ENCODE measurements at regions not wholly inside any gene's neighbourhood (a gene's known extent, or its start where the extent isn't known, plus 50 kb on each side); places are given as distances from the start of the nearest gene placed in this dataset.

- Histone ChIP-seq H3K9ac (ENCODE audit: low read depth, low read length, poor library complexity) (no peak overlapping the region), H3K27ac (replicated peaks; ENCODE audit: low read length) (no peak overlapping the region), H4K8ac (ENCODE audit: low read depth, low read length) (no peak overlapping the region), H4K91ac (ENCODE audit: low read depth, low read length, poor library complexity) (no peak overlapping the region), H2AK5ac (ENCODE audit: low read depth, low read length) (no peak overlapping the region), H3K4me2 (ENCODE audit: insufficient read depth, low read length, poor library complexity, severe bottlenecking) (no peak overlapping the region), H3K4me1 (ENCODE audit: control insufficient read depth in 2 of 2, insufficient read depth in 1 of 2, low read depth in 1 of 2, low read length in 2 of 2) (peaks cover 0 to 6% of the 10 kb centered on the region in 2 donors), H3K27me3 (ENCODE audit: control insufficient read depth in 3 of 3, insufficient read depth in 3 of 3, low read depth in 1 of 3, low read length in 3 of 3) (peaks cover 0 to 3% (median 0%) of the 10 kb centered on the region in 3 experiments), H3K36me3 (replicated peaks in 1 of 2; ENCODE audit: control insufficient read depth in 2 of 2, insufficient read depth in 2 of 2, low read length in 2 of 2) (no peaks in the 10 kb centered on the region), H3K18ac (ENCODE audit: low read length) (no peak overlapping the region), H3K4me3 (ENCODE audit: low read length in 2 of 2) (no peak overlapping the region), H2BK15ac (ENCODE audit: low read length) (no peak overlapping the region), H2BK120ac (ENCODE audit: low read depth, low read length) (no peak overlapping the region), H3K14ac (ENCODE audit: low read length) (no peak overlapping the region), H3K79me1 (ENCODE audit: low read depth, low read length) (no peaks in the 10 kb centered on the region), H3K23ac (ENCODE audit: low read depth, low read length, poor library complexity) (no peak overlapping the region), H3K9me3 (replicated peaks in 1 of 2; ENCODE audit: control insufficient read depth in 2 of 2, insufficient read depth in 1 of 2, low read depth in 1 of 2, low read length in 2 of 2) (no peaks in the 10 kb centered on the region), H3K4ac (ENCODE audit: low read length) (no peak overlapping the region), H2BK5ac (ENCODE audit: low read length) (no peak overlapping the region), H2AFZ (ENCODE audit: low read length) (no peak overlapping the region), H2BK12ac (ENCODE audit: low read length) (no peak overlapping the region)
- no peak for DNase-seq (ENCODE audit: low spot score)
Observed at GRCh38 chr9:86459191-86459590, 105.0 kb upstream of the TUT7 start.

GRCh38 chr9:86458191-86458855 is 104.1 kb upstream of the TUT7 start:
- Histone ChIP-seq H3K4me1 (ENCODE audit: control insufficient read depth in 2 of 2, insufficient read depth in 1 of 2, low read depth in 1 of 2, low read length in 2 of 2) (peaks cover 0 to 6% of the 10 kb centered on the region in 2 donors), H3K27ac (replicated peaks; ENCODE audit: low read length) (no peak overlapping the region), H3K14ac (ENCODE audit: low read length) (no peak overlapping the region), H3K23ac (ENCODE audit: low read depth, low read length, poor library complexity) (no peak overlapping the region), H3K4me3 (ENCODE audit: low read length in 2 of 2) (no peak overlapping the region), H4K91ac (ENCODE audit: low read depth, low read length, poor library complexity) (no peak overlapping the region), H3K4ac (ENCODE audit: low read length) (no peak overlapping the region), H3K36me3 (replicated peaks in 1 of 2; ENCODE audit: control insufficient read depth in 2 of 2, insufficient read depth in 2 of 2, low read length in 2 of 2) (no peaks in the 10 kb centered on the region), H4K8ac (ENCODE audit: low read depth, low read length) (no peak overlapping the region), H2BK120ac (ENCODE audit: low read depth, low read length) (no peak overlapping the region), H3K27me3 (ENCODE audit: control insufficient read depth in 3 of 3, insufficient read depth in 3 of 3, low read depth in 1 of 3, low read length in 3 of 3) (peaks cover 0 to 3% (median 0%) of the 10 kb centered on the region in 3 experiments), H3K9ac (ENCODE audit: low read depth, low read length, poor library complexity) (no peak overlapping the region), H3K9me3 (replicated peaks in 1 of 2; ENCODE audit: control insufficient read depth in 2 of 2, insufficient read depth in 1 of 2, low read depth in 1 of 2, low read length in 2 of 2) (no peaks in the 10 kb centered on the region), H2BK5ac (ENCODE audit: low read length) (no peak overlapping the region), H2BK12ac (ENCODE audit: low read length) (no peak overlapping the region), H2BK15ac (ENCODE audit: low read length) (no peak overlapping the region), H3K18ac (ENCODE audit: low read length) (no peak overlapping the region), H3K4me2 (ENCODE audit: insufficient read depth, low read length, poor library complexity, severe bottlenecking) (no peak overlapping the region), H2AFZ (ENCODE audit: low read length) (no peak overlapping the region), H3K79me1 (ENCODE audit: low read depth, low read length) (no peaks in the 10 kb centered on the region), H2AK5ac (ENCODE audit: low read depth, low read length) (no peak overlapping the region)
- no CpG with 5 or more reads among the region's 7 CpGs for WGBS, 2 donors (ENCODE audit: extremely low coverage in 2 of 2, insufficient read length in 2 of 2, insufficient replicate concordance in 1 of 2)
- no peak for DNase-seq (ENCODE audit: low spot score)

GRCh38 chr9:86456416-86456815 is 102.2 kb upstream of the TUT7 start:
- Histone ChIP-seq H2AFZ (ENCODE audit: low read length) (no peak overlapping the region), H3K4me1 (ENCODE audit: control insufficient read depth in 2 of 2, insufficient read depth in 1 of 2, low read depth in 1 of 2, low read length in 2 of 2) (peaks cover 0 to 6% of the 10 kb centered on the region in 2 donors), H4K91ac (ENCODE audit: low read depth, low read length, poor library complexity) (no peak overlapping the region), H2BK5ac (ENCODE audit: low read length) (no peak overlapping the region), H3K4me2 (ENCODE audit: insufficient read depth, low read length, poor library complexity, severe bottlenecking) (no peak overlapping the region), H3K36me3 (replicated peaks in 1 of 2; ENCODE audit: control insufficient read depth in 2 of 2, insufficient read depth in 2 of 2, low read length in 2 of 2) (no peaks in the 10 kb centered on the region), H3K18ac (ENCODE audit: low read length) (no peak overlapping the region), H2BK15ac (ENCODE audit: low read length) (no peak overlapping the region), H2AK5ac (ENCODE audit: low read depth, low read length) (peak overlapping the region; percentile 0), H3K4me3 (ENCODE audit: low read length in 2 of 2) (no peak overlapping the region), H3K23ac (ENCODE audit: low read depth, low read length, poor library complexity) (no peak overlapping the region), H2BK12ac (ENCODE audit: low read length) (no peak overlapping the region), H3K14ac (ENCODE audit: low read length) (no peak overlapping the region), H3K79me1 (ENCODE audit: low read depth, low read length) (no peaks in the 10 kb centered on the region), H3K27ac (replicated peaks; ENCODE audit: low read length) (no peak overlapping the region), H3K27me3 (ENCODE audit: control insufficient read depth in 3 of 3, insufficient read depth in 3 of 3, low read depth in 1 of 3, low read length in 3 of 3) (peaks cover 0 to 3% (median 0%) of the 10 kb centered on the region in 3 experiments), H2BK120ac (ENCODE audit: low read depth, low read length) (no peak overlapping the region), H3K9me3 (replicated peaks in 1 of 2; ENCODE audit: control insufficient read depth in 2 of 2, insufficient read depth in 1 of 2, low read depth in 1 of 2, low read length in 2 of 2) (no peaks in the 10 kb centered on the region), H3K4ac (ENCODE audit: low read length) (peak overlapping the region; percentile 26), H4K8ac (ENCODE audit: low read depth, low read length) (no peak overlapping the region), H3K9ac (ENCODE audit: low read depth, low read length, poor library complexity) (no peak overlapping the region)
- DNase-seq (ENCODE audit: low spot score), result no peak
- no CpG with 5 or more reads among the region's 4 CpGs for WGBS, 2 donors (ENCODE audit: extremely low coverage in 2 of 2, insufficient read length in 2 of 2, insufficient replicate concordance in 1 of 2)

- Histone ChIP-seq H3K36me3 (replicated peaks in 1 of 2; ENCODE audit: control insufficient read depth in 2 of 2, insufficient read depth in 2 of 2, low read length in 2 of 2) (no peaks in the 10 kb centered on the region), H4K91ac (ENCODE audit: low read depth, low read length, poor library complexity) (no peak overlapping the region), H3K79me1 (ENCODE audit: low read depth, low read length) (no peaks in the 10 kb centered on the region), H3K14ac (ENCODE audit: low read length) (no peak overlapping the region), H3K4me2 (ENCODE audit: insufficient read depth, low read length, poor library complexity, severe bottlenecking) (no peak overlapping the region), H3K9me3 (replicated peaks in 1 of 2; ENCODE audit: control insufficient read depth in 2 of 2, insufficient read depth in 1 of 2, low read depth in 1 of 2, low read length in 2 of 2) (no peaks in the 10 kb centered on the region), H2BK5ac (ENCODE audit: low read length) (no peak overlapping the region), H3K27me3 (ENCODE audit: control insufficient read depth in 3 of 3, insufficient read depth in 3 of 3, low read depth in 1 of 3, low read length in 3 of 3) (peaks cover 0 to 3% (median 0%) of the 10 kb centered on the region in 3 experiments), H3K18ac (ENCODE audit: low read length) (no peak overlapping the region), H2AFZ (ENCODE audit: low read length) (no peak overlapping the region), H3K9ac (ENCODE audit: low read depth, low read length, poor library complexity) (no peak overlapping the region), H3K4ac (ENCODE audit: low read length) (no peak overlapping the region), H2BK15ac (ENCODE audit: low read length) (no peak overlapping the region), H2AK5ac (ENCODE audit: low read depth, low read length) (no peak overlapping the region), H3K27ac (replicated peaks; ENCODE audit: low read length) (no peak overlapping the region), H4K8ac (ENCODE audit: low read depth, low read length) (no peak overlapping the region), H3K23ac (ENCODE audit: low read depth, low read length, poor library complexity) (no peak overlapping the region), H3K4me3 (ENCODE audit: low read length in 2 of 2) (no peak overlapping the region), H2BK12ac (ENCODE audit: low read length) (no peak overlapping the region), H3K4me1 (ENCODE audit: control insufficient read depth in 2 of 2, insufficient read depth in 1 of 2, low read depth in 1 of 2, low read length in 2 of 2) (peaks cover 0 to 4% of the 10 kb centered on the region in 2 donors), H2BK120ac (ENCODE audit: low read depth, low read length) (no peak overlapping the region)
- DNase-seq (ENCODE audit: low spot score), result no peak
- WGBS, 2 donors (ENCODE audit: extremely low coverage in 2 of 2, insufficient read length in 2 of 2, insufficient replicate concordance in 1 of 2), result no CpG with 5 or more reads among the region's 7 CpGs
Observed at GRCh38 chr9:86454701-86455615, 100.7 kb upstream of the TUT7 start.

Measured in neuronal stem cell (in vitro differentiated cells).